H9 (cell line): ENCODE measurements at regions not wholly inside any gene's neighbourhood (a gene's known extent, or its start where the extent isn't known, plus 50 kb on each side); places are given as distances from the start of the nearest gene placed in this dataset.

Experiments
- DNase-seq: peaks from one replicate; pipeline ENCODE4 v3.0.0-alpha.2; 2017
- H2AFZ ChIP-seq: one replicate; pipeline ENCODE4 v1.6.1; 2013; ENCODE audit warnings: mild to moderate bottlenecking, low read length, control low read depth, moderate library complexity
- H2AK5ac ChIP-seq: 2 replicates; pipeline ENCODE4 v1.6.1; 2013; ENCODE audit warnings: low read length, control low read depth, mixed read lengths; ENCODE audit not compliant: insufficient read length
- H2BK120ac ChIP-seq: one replicate; pipeline ENCODE4 v1.6.1; 2013; ENCODE audit warnings: low read depth, mild to moderate bottlenecking, low read length, control low read depth, inconsistent platforms; ENCODE audit not compliant: poor library complexity, severe bottlenecking
- H2BK12ac ChIP-seq: 2 replicates; pipeline ENCODE4 v1.6.1; 2013; ENCODE audit warnings: low read length, control low read depth, mixed read lengths, low read depth; ENCODE audit not compliant: insufficient read length
- H2BK15ac ChIP-seq: 2 replicates; pipeline ENCODE4 v1.6.1; 2013; ENCODE audit warnings: low read depth, low read length, control low read depth
- H2BK20ac ChIP-seq: one replicate; pipeline ENCODE4 v1.6.1; 2013; ENCODE audit warnings: low read depth, mild to moderate bottlenecking, low read length, control low read depth, inconsistent platforms; ENCODE audit not compliant: poor library complexity, severe bottlenecking
- H2BK5ac ChIP-seq: 2 replicates; pipeline ENCODE4 v1.6.1; 2013; ENCODE audit warnings: low read length, control low read depth, mixed read lengths; ENCODE audit not compliant: insufficient read length
- H3K14ac ChIP-seq: 2 replicates; pipeline ENCODE4 v1.6.1; 2013; ENCODE audit warnings: low read length, control low read depth; ENCODE audit not compliant: insufficient read depth
- H3K18ac ChIP-seq: 2 replicates; pipeline ENCODE4 v1.6.1; 2013; ENCODE audit warnings: low read depth, mild to moderate bottlenecking, mixed read lengths, low read length, control low read depth; ENCODE audit not compliant: insufficient read length
- H3K23ac ChIP-seq: 2 replicates; pipeline ENCODE4 v1.6.1; 2013; ENCODE audit warnings: low read length, control low read depth, mixed read lengths, low read depth; ENCODE audit not compliant: insufficient read length
- H3K23me2 ChIP-seq: 2 replicates; pipeline ENCODE4 v1.6.1; 2013; ENCODE audit warnings: low read depth, mild to moderate bottlenecking, mixed read lengths, low read length, control low read depth; ENCODE audit not compliant: insufficient read length, poor library complexity, severe bottlenecking
- H3K27ac ChIP-seq: 2 replicates; pipeline ENCODE4 v1.5.1; 2013; ENCODE audit warnings: low read length, control low read depth, mixed read lengths, low read depth; ENCODE audit not compliant: insufficient read length
- H3K27me3 ChIP-seq: 2 replicates; pipeline ENCODE4 v1.6.1; 2013; ENCODE audit warnings: low read length, control low read depth, inconsistent platforms; ENCODE audit not compliant: insufficient read depth
- H3K4ac ChIP-seq: 2 replicates; pipeline ENCODE4 v1.6.1; 2013; ENCODE audit warnings: low read depth, mild to moderate bottlenecking, control low read depth, inconsistent platforms, low read length, moderate library complexity
- H3K4me1 ChIP-seq: 2 replicates; pipeline ENCODE4 v1.6.1; 2013; ENCODE audit warnings: low read length, control low read depth, inconsistent platforms; ENCODE audit not compliant: insufficient read depth
- H3K4me2 ChIP-seq: 2 replicates; pipeline ENCODE4 v1.6.1; 2013; ENCODE audit warnings: low read length, control low read depth, mixed read lengths; ENCODE audit not compliant: insufficient read length, insufficient read depth
- H3K56ac ChIP-seq: 2 replicates; pipeline ENCODE4 v1.6.1; 2013; ENCODE audit warnings: low read depth, mild to moderate bottlenecking, mixed read lengths, low read length, control low read depth; ENCODE audit not compliant: insufficient read length
- H3K79me1 ChIP-seq: 2 replicates; pipeline ENCODE4 v1.6.1; 2013; ENCODE audit warnings: low read depth, mild to moderate bottlenecking, moderate library complexity, low read length, control low read depth, inconsistent platforms; ENCODE audit not compliant: insufficient read depth, poor library complexity, severe bottlenecking
- H3K79me2 ChIP-seq: 2 replicates; pipeline ENCODE4 v1.6.1; 2013; ENCODE audit warnings: low read length, control low read depth, inconsistent platforms; ENCODE audit not compliant: insufficient read depth
- H3K9ac ChIP-seq: 2 replicates; pipeline ENCODE4 v1.6.1; 2013; ENCODE audit warnings: low read length, control low read depth, mixed read lengths; ENCODE audit not compliant: insufficient read length; ENCODE audit errors: extremely low read depth
- H3K9me3 ChIP-seq: one replicate; pipeline ENCODE4 v1.6.1; 2013; ENCODE audit warnings: low read depth, low read length, inconsistent platforms; ENCODE audit not compliant: control insufficient read depth
- H3T11ph ChIP-seq: one replicate; pipeline ENCODE4 v1.6.1; 2013; ENCODE audit warnings: mild to moderate bottlenecking, low read length, control low read depth, inconsistent platforms
- H4K20me1 ChIP-seq: one replicate; pipeline ENCODE4 v1.6.1; 2013; ENCODE audit not compliant: control insufficient read depth, insufficient read length, insufficient read depth
- H4K5ac ChIP-seq: 2 replicates; pipeline ENCODE4 v1.6.1; 2013; ENCODE audit warnings: low read depth, mild to moderate bottlenecking, mixed read lengths, low read length, control low read depth; ENCODE audit not compliant: insufficient read length
- H4K8ac ChIP-seq: replicated peaks from 2 replicates; pipeline ENCODE4 v1.6.1; 2013; ENCODE audit warnings: low read length, control low read depth, mixed read lengths, low read depth; ENCODE audit not compliant: insufficient read length
- H4K91ac ChIP-seq: 2 replicates; pipeline ENCODE4 v1.6.1; 2013; ENCODE audit warnings: low read depth, mild to moderate bottlenecking, moderate library complexity, mixed read lengths, low read length, control low read depth; ENCODE audit not compliant: insufficient read length
- H3K27ac Mint-ChIP-seq, 3 experiments: 2 replicates in 2 of 3; 3 replicates in 1 of 3; pipeline ENCODE4 v1.8.0; 2020 to 2021; ENCODE audit warnings: mixed read lengths in 3 of 3, mild to moderate bottlenecking in 1 of 3, moderate library complexity in 1 of 3
- H3K27me3 Mint-ChIP-seq: 2 replicates; pipeline ENCODE4 v1.8.0; 2021; ENCODE audit warnings: low read depth, mild to moderate bottlenecking, moderate library complexity, mixed read lengths
- H3K36me3 Mint-ChIP-seq, 3 experiments: 2 replicates in 2 of 3; 3 replicates in 1 of 3; pipeline ENCODE4 v1.8.0; 2020 to 2021; ENCODE audit warnings: low read depth in 3 of 3, mixed read lengths in 3 of 3; ENCODE audit not compliant: insufficient read depth in 1 of 3
- H3K4me1 Mint-ChIP-seq, 2 experiments: 2 replicates each; pipeline ENCODE4 v1.8.0; 2020; ENCODE audit warnings: mixed read lengths in 2 of 2
- H3K4me3 Mint-ChIP-seq, 2 experiments: 2 replicates in 1 of 2; 3 replicates in 1 of 2; pipeline ENCODE4 v1.8.0; 2020 to 2021; ENCODE audit warnings: mild to moderate bottlenecking in 2 of 2, mixed read lengths in 2 of 2, moderate library complexity in 1 of 2
- H3K9me3 Mint-ChIP-seq, 2 experiments: 2 replicates in 1 of 2; 3 replicates in 1 of 2; pipeline ENCODE4 v1.8.0; 2020; ENCODE audit warnings: mild to moderate bottlenecking in 2 of 2, mixed read lengths in 2 of 2, moderate library complexity in 1 of 2
- CTCF ChIP-seq: fragments of 200-600 bp; sonication (generic); conservative IDR thresholded peaks from 3 replicates; pipeline ENCODE4 v1.8.0; 2021; ENCODE audit warnings: antibody characterized with exemption, mild to moderate bottlenecking

- Histone ChIP-seq H2AFZ (no peak overlapping the region), H3K9me3 (no peaks in the 10 kb centered on the region), H3K79me1 (no peaks in the 10 kb centered on the region), H4K20me1 (no peaks in the 10 kb centered on the region), H3K18ac (no peak overlapping the region), H4K5ac (no peak overlapping the region), H3K14ac (no peak overlapping the region), H2AK5ac (no peak overlapping the region), H3K4me2 (no peak overlapping the region), H4K8ac (no peak overlapping the region), H3K23me2 (no peaks in the 10 kb centered on the region), H2BK120ac (no peak overlapping the region), H3K4ac (no peak overlapping the region), H2BK15ac (no peak overlapping the region), H3T11ph (no peak overlapping the region), H2BK20ac (no peak overlapping the region), H3K4me1 (no peaks in the 10 kb centered on the region; the same call in 1 of the 2 replicates), H2BK12ac (no peak overlapping the region), H3K56ac (no peak overlapping the region), H3K27me3 (no peaks in the 10 kb centered on the region), H2BK5ac (no peak overlapping the region), H3K23ac (no peak overlapping the region), H3K79me2 (no peaks in the 10 kb centered on the region), H3K27ac (no peak overlapping the region), H3K9ac (no peak overlapping the region), H4K91ac (no peak overlapping the region)
- TF ChIP-seq CTCF = no peak
- Mint-ChIP-seq H3K4me3 (no peak overlapping the region), H3K36me3 (no peaks in the 10 kb centered on the region), H3K27ac (peak overlapping the region in 2 of 3 experiments; percentile 34 to 65; a peak in 2 of 7 replicates), H3K9me3 (no peaks in the 10 kb centered on the region; a peak in 1 of 5 replicates), H3K4me1 (peaks cover 15 to 20% of the 10 kb centered on the region in 2 experiments), H3K27me3 (no peaks in the 10 kb centered on the region)
- no peak for DNase-seq
Measured at GRCh38 chr1:79979346-79979745, 972.8 kb upstream of the ADGRL4 start.
